Ishikawa (cell line): ENCODE measurements at regions not wholly inside any gene's neighbourhood (a gene's known extent, or its start where the extent isn't known, plus 50 kb on each side); places are given as distances from the start of the nearest gene placed in this dataset.

Source experiments
- CEBPB ChIP-seq: IDR thresholded peaks from 2 replicates; pipeline ENCODE4 v1.6.1; 2012
- CREB1 ChIP-seq: IDR thresholded peaks from 2 replicates; pipeline ENCODE4 v1.6.1; 2012; ENCODE audit warnings: low read depth
- EGR1 ChIP-seq: IDR thresholded peaks from 2 replicates; pipeline ENCODE4 v1.6.1; 2012
- EP300 ChIP-seq: IDR thresholded peaks from 2 replicates; pipeline ENCODE4 v1.6.1; 2012; ENCODE audit warnings: borderline replicate concordance
- FOXM1 ChIP-seq: IDR thresholded peaks from 2 replicates; pipeline ENCODE4 v1.6.1; 2012; ENCODE audit warnings: low read depth, borderline replicate concordance
- MAX ChIP-seq: IDR thresholded peaks from 2 replicates; pipeline ENCODE4 v1.6.1; 2012
- NFIC ChIP-seq: IDR thresholded peaks from 2 replicates; pipeline ENCODE4 v1.6.1; 2012
- RAD21 ChIP-seq: IDR thresholded peaks from 2 replicates; pipeline ENCODE4 v1.6.1; 2012; ENCODE audit warnings: low read depth
- REST ChIP-seq: IDR thresholded peaks from 2 replicates; pipeline ENCODE4 v1.6.1; 2012; ENCODE audit warnings: low read depth, mild to moderate bottlenecking
- TAF1 ChIP-seq: IDR thresholded peaks from 2 replicates; pipeline ENCODE4 v1.6.1; 2012; ENCODE audit warnings: low read depth, mild to moderate bottlenecking
- TCF12 ChIP-seq: IDR thresholded peaks from 2 replicates; pipeline ENCODE4 v1.6.1; 2012; ENCODE audit warnings: low read depth
- TEAD4 ChIP-seq: IDR thresholded peaks from 2 replicates; pipeline ENCODE4 v1.6.1; 2012
- USF1 ChIP-seq: IDR thresholded peaks from 2 replicates; pipeline ENCODE4 v1.6.1; 2012
- YY1 ChIP-seq: IDR thresholded peaks from 2 replicates; pipeline ENCODE4 v1.6.1; 2012; ENCODE audit warnings: low read depth
- ZBTB7A ChIP-seq: IDR thresholded peaks from 2 replicates; pipeline ENCODE4 v1.6.1; 2012; ENCODE audit warnings: low read depth

GRCh38 chr3:94294806-94295205, 231.9 kb downstream of the NSUN3 start:
- TF ChIP-seq EGR1, result no peak
- TF ChIP-seq MAX, result no peak
- TF ChIP-seq CEBPB, result no peak
- no peak for TF ChIP-seq USF1
- no peak for TF ChIP-seq NFIC
- no peak for TF ChIP-seq REST
- no peak for TF ChIP-seq ZBTB7A
- no peak for TF ChIP-seq TCF12
- TF ChIP-seq YY1, result no peak

GRCh38 chr3:94299716-94300115, 236.9 kb downstream of the NSUN3 start:
- TF ChIP-seq RAD21, result no peak

- TF ChIP-seq NFIC, result no peak
- TF ChIP-seq REST, result no peak
- no peak for TF ChIP-seq ZBTB7A
- no peak for TF ChIP-seq CEBPB
- TF ChIP-seq YY1, result no peak
- TF ChIP-seq CREB1, result no peak
- no peak for TF ChIP-seq USF1
- TF ChIP-seq EGR1, result no peak
- TF ChIP-seq TCF12, result no peak
- TF ChIP-seq MAX, result no peak
- no peak for TF ChIP-seq TAF1
- no peak for TF ChIP-seq FOXM1
- TF ChIP-seq EP300, result no peak
- no peak for TF ChIP-seq TEAD4
- no peak for TF ChIP-seq RAD21
Observed at GRCh38 chr3:94301366-94301765, 238.5 kb downstream of the NSUN3 start.

- no peak for TF ChIP-seq FOXM1
- TF ChIP-seq EGR1, result no peak
- no peak for TF ChIP-seq RAD21
- no peak for TF ChIP-seq TCF12
- no peak for TF ChIP-seq YY1
- TF ChIP-seq TEAD4, result no peak
- TF ChIP-seq ZBTB7A, result no peak
Observed at GRCh38 chr3:94303266-94303665, 240.4 kb downstream of the NSUN3 start.

GRCh38 chr3:94303897-94304296, 241.0 kb downstream of the NSUN3 start:
- TF ChIP-seq RAD21 (peak; percentile 22; the same call in 1 of the 2 replicates), CEBPB (no peak), EGR1 (no peak), TCF12 (no peak), CREB1 (no peak), MAX (no peak), YY1 (no peak), NFIC (0 out of 2 replicates have a peak, but pooled peaks have one; percentile 53), FOXM1 (no peak), TEAD4 (peak; percentile 75), TAF1 (no peak), USF1 (no peak), EP300 (no peak), REST (no peak), ZBTB7A (no peak)
